Astrocyte (in vitro differentiated cells and primary cell): ENCODE measurements at regions not wholly inside any gene's neighbourhood (a gene's known extent, or its start where the extent isn't known, plus 50 kb on each side); places are given as distances from the start of the nearest gene placed in this dataset.

Experiments used
- DNase-seq: peaks from one replicate; pipeline ENCODE4 v3.0.0-alpha.2; 2010; ENCODE audit warnings: low read depth
- FAIRE-seq: peaks from 2 replicates; lab custom pipeline; 2011; peaks lifted over from hg19 to GRCh38; lab: Jason Lieb, UNC
- H2AFZ ChIP-seq: 2 replicates; pipeline ENCODE4 v1.6.0; 2012; ENCODE audit warnings: low read depth, low read length, inconsistent platforms
- H3K27ac ChIP-seq: 2 replicates; pipeline ENCODE4 v1.5.1; 2011; ENCODE audit warnings: low read depth, low read length, inconsistent platforms
- H3K27me3 ChIP-seq: 2 replicates; pipeline ENCODE4 v1.6.0; 2011; ENCODE audit warnings: low read length, inconsistent platforms; ENCODE audit not compliant: insufficient read depth
- H3K36me3 ChIP-seq: 2 replicates; pipeline ENCODE4 v1.5.1; 2011; ENCODE audit warnings: low read length, inconsistent platforms; ENCODE audit not compliant: insufficient read depth
- H3K4me1 ChIP-seq: 2 replicates; pipeline ENCODE4 v1.5.1; 2011; ENCODE audit warnings: low read length, inconsistent platforms; ENCODE audit not compliant: insufficient read depth
- H3K4me2 ChIP-seq: 2 replicates; pipeline ENCODE4 v1.6.0; 2012; ENCODE audit warnings: low read length, inconsistent platforms
- H3K4me3 ChIP-seq: 2 replicates; pipeline ENCODE4 v1.5.1; 2011; ENCODE audit warnings: low read depth, mild to moderate bottlenecking, low read length, inconsistent platforms; ENCODE audit not compliant: insufficient read depth
- H3K79me2 ChIP-seq: 2 replicates; pipeline ENCODE4 v1.6.0; 2012; ENCODE audit warnings: mild to moderate bottlenecking, low read length, inconsistent platforms; ENCODE audit not compliant: insufficient read depth
- H3K9ac ChIP-seq: 2 replicates; pipeline ENCODE4 v1.6.0; 2012; ENCODE audit warnings: mild to moderate bottlenecking, low read length, inconsistent platforms
- H3K9me3 ChIP-seq: 2 replicates; pipeline ENCODE4 v1.5.1; 2012; ENCODE audit warnings: low read depth, mild to moderate bottlenecking, low read length, inconsistent platforms; ENCODE audit not compliant: insufficient read depth
- H4K20me1 ChIP-seq: 2 replicates; pipeline ENCODE4 v1.6.0; 2012; ENCODE audit warnings: low read length, inconsistent platforms; ENCODE audit not compliant: insufficient read depth
- H3K27ac Mint-ChIP-seq: one replicate; pipeline ENCODE4 v1.8.0; 2021; ENCODE audit warnings: mild to moderate bottlenecking, mixed read lengths; ENCODE audit not compliant: unreplicated experiment
- H3K27me3 Mint-ChIP-seq: one replicate; pipeline ENCODE4 v1.8.0; 2021; ENCODE audit warnings: low read depth, mixed read lengths; ENCODE audit not compliant: unreplicated experiment
- H3K36me3 Mint-ChIP-seq: one replicate; pipeline ENCODE4 v1.8.0; 2021; ENCODE audit warnings: low read depth, mixed read lengths; ENCODE audit not compliant: unreplicated experiment
- H3K4me1 Mint-ChIP-seq: one replicate; pipeline ENCODE4 v1.8.0; 2021; ENCODE audit warnings: low read depth, mixed read lengths; ENCODE audit not compliant: unreplicated experiment
- H3K4me3 Mint-ChIP-seq: one replicate; pipeline ENCODE4 v1.8.0; 2021; ENCODE audit warnings: mild to moderate bottlenecking, moderate library complexity, mixed read lengths; ENCODE audit not compliant: unreplicated experiment
- H3K9me3 Mint-ChIP-seq: one replicate; pipeline ENCODE4 v1.8.0; 2021; ENCODE audit warnings: mild to moderate bottlenecking, mixed read lengths; ENCODE audit not compliant: unreplicated experiment
- CTCF ChIP-seq: IDR thresholded peaks from 2 replicates; pipeline ENCODE4 v1.5.1; 2011; ENCODE audit warnings: low read depth, mild to moderate bottlenecking, inconsistent platforms, low read length, moderate library complexity; ENCODE audit not compliant: insufficient read depth
- EZH2 ChIP-seq: IDR thresholded peaks from 2 replicates; pipeline ENCODE4 v1.6.1; 2012; ENCODE audit warnings: mild to moderate bottlenecking, low read length, inconsistent platforms; ENCODE audit not compliant: insufficient read depth

DNA sequence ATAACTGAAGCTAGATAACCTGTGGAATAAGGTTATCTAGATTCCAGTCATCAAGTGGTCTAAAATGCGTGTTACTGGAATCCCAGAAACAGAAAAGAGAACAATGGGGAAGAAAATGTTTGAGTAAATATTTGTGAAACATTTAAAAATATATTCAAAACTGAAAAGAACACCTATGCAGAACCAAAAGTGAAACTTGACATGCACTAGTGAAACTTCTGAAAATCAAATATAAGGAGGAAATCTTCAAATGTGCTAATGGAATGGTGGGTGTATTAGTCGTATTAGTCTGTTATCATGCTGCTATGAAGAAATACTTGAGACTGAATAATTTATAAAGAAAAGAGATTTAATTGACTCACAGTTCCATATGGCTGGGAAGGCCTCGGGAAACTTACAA, 512.4 kb upstream of the KLHL4 start:
- H3K36me3 ChIP-seq, result no peaks in the 10 kb centered on the region
- H3K9ac ChIP-seq, result no peak overlapping the region
- no peaks in the 10 kb centered on the region for H3K9me3 ChIP-seq
- FAIRE-seq (no peak), DNase-seq (no peak)
- H3K4me1 Mint-ChIP-seq, result no peaks in the 10 kb centered on the region
- no peak overlapping the region for H3K27ac Mint-ChIP-seq
- no peaks in the 10 kb centered on the region for H3K36me3 Mint-ChIP-seq
- H2AFZ ChIP-seq, result no peak overlapping the region
- no peak overlapping the region for H3K4me3 ChIP-seq
- no peaks in the 10 kb centered on the region for H4K20me1 ChIP-seq
- no peaks in the 10 kb centered on the region for H3K9me3 Mint-ChIP-seq
- no peaks in the 10 kb centered on the region for H3K4me1 ChIP-seq
- H3K4me2 ChIP-seq, result no peak overlapping the region
- no peaks in the 10 kb centered on the region for H3K79me2 ChIP-seq
- no peaks in the 10 kb centered on the region for H3K27me3 ChIP-seq
- no peak overlapping the region for H3K4me3 Mint-ChIP-seq
- H3K27ac ChIP-seq, result no peak overlapping the region
- TF ChIP-seq EZH2 (no peak), CTCF (no peak)
- H3K27me3 Mint-ChIP-seq, result no peaks in the 10 kb centered on the region

GRCh38 chrX:87005885-87006284, 511.7 kb upstream of the KLHL4 start:
- H3K4me1 ChIP-seq, result no peaks in the 10 kb centered on the region
- Mint-ChIP-seq H3K4me1 (no peaks in the 10 kb centered on the region), H3K9me3 (no peaks in the 10 kb centered on the region), H3K36me3 (no peaks in the 10 kb centered on the region), H3K4me3 (no peak overlapping the region), H3K27me3 (no peaks in the 10 kb centered on the region), H3K27ac (no peak overlapping the region)
- no peak overlapping the region for H3K9ac ChIP-seq
- no peaks in the 10 kb centered on the region for H3K79me2 ChIP-seq
- no peak for DNase-seq
- no peak for TF ChIP-seq CTCF
- TF ChIP-seq EZH2, result no peak
- H3K27ac ChIP-seq, result no peak overlapping the region
- no peaks in the 10 kb centered on the region for H3K27me3 ChIP-seq
- H3K4me2 ChIP-seq, result no peak overlapping the region
- H3K9me3 ChIP-seq, result no peaks in the 10 kb centered on the region
- no peak overlapping the region for H2AFZ ChIP-seq
- H4K20me1 ChIP-seq, result no peaks in the 10 kb centered on the region
- no peaks in the 10 kb centered on the region for H3K36me3 ChIP-seq
- FAIRE-seq, result no peak
- H3K4me3 ChIP-seq, result no peak overlapping the region

GRCh38 chrX:87006561-87006960, 511.0 kb upstream of the KLHL4 start:
- DNase-seq, result no peak
- H3K4me3 ChIP-seq, result no peak overlapping the region
- no peaks in the 10 kb centered on the region for H3K4me1 Mint-ChIP-seq
- no peaks in the 10 kb centered on the region for H3K4me1 ChIP-seq
- H3K79me2 ChIP-seq, result no peaks in the 10 kb centered on the region
- no peaks in the 10 kb centered on the region for H4K20me1 ChIP-seq
- no peaks in the 10 kb centered on the region for H3K36me3 ChIP-seq
- H3K9me3 ChIP-seq, result no peaks in the 10 kb centered on the region
- H3K4me2 ChIP-seq, result no peak overlapping the region
- no peaks in the 10 kb centered on the region for H3K27me3 ChIP-seq
- H3K27ac Mint-ChIP-seq, result no peak overlapping the region
- H3K9ac ChIP-seq, result no peak overlapping the region
- H3K9me3 Mint-ChIP-seq, result no peaks in the 10 kb centered on the region
- TF ChIP-seq EZH2 (no peak), CTCF (no peak)
- H2AFZ ChIP-seq, result no peak overlapping the region
- H3K36me3 Mint-ChIP-seq, result no peaks in the 10 kb centered on the region
- no peaks in the 10 kb centered on the region for H3K27me3 Mint-ChIP-seq
- no peak overlapping the region for H3K27ac ChIP-seq
- no peak overlapping the region for H3K4me3 Mint-ChIP-seq
- no peak for FAIRE-seq
